ENCODE measurements at regions not wholly inside any gene's neighbourhood (a gene's known extent, or its start where the extent isn't known, plus 50 kb on each side); places are given as distances from the start of the nearest gene placed in this dataset.
A peak's percentile ranks its signal among the peaks of the same experiment; 100 is the strongest.

DNA sequence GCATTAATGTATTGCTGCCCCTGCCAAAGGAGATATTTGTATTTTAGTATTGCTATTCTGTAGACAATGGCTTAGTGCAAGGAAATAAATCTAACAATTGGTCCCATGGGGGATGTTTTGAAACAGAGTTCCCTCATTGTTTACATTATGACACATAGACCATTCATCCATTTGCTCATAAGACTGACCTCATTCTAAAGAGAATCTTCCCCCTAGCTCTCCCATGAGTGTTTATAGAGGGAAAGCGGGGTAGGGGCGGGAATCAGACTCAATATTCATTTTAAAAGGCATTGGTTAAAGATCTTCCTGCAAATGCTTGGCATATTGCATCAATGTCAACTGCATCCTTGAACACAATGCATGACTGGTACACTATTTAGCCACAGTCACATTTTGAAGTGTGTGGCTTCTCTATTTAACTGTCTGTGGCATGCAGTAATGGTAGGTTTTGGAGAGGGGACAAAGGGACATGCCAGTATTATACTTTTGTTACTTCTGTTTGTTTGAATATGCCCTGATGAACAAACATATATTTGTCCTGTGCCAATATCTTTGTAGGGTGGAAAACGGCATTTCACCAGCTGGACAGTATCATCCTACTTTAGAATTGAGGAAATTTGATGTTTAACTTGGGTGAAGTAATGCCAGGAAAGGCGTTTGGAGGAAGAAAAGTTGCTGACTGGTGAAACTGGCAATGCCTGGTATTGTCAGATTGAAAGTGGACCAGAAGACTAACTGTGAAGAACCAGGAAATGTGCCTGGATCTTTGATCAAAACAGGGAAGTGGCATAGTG is 84.1 kb upstream of the MEGF10 start:
- H3K9me3 ChIP-seq (ENCODE audit: severe bottlenecking): no peaks in the 10 kb centered on the region
- no peaks in the 10 kb centered on the region for H3K36me3 ChIP-seq (ENCODE audit: low read depth)
- peaks cover 33% of the 10 kb centered on the region for H3K4me1 ChIP-seq (ENCODE audit: insufficient read depth, poor library complexity, severe bottlenecking)
- no peaks in the 10 kb centered on the region for H3K27me3 ChIP-seq (ENCODE audit: insufficient read depth, poor library complexity, severe bottlenecking)
- H3K4me3 ChIP-seq (ENCODE audit: severe bottlenecking): no peak overlapping the region
- ATAC-seq (ENCODE audit: low read depth) (peak; percentile 93), DNase-seq (ENCODE audit: low spot score) (no peak)
- TF ChIP-seq, protein P1, sequence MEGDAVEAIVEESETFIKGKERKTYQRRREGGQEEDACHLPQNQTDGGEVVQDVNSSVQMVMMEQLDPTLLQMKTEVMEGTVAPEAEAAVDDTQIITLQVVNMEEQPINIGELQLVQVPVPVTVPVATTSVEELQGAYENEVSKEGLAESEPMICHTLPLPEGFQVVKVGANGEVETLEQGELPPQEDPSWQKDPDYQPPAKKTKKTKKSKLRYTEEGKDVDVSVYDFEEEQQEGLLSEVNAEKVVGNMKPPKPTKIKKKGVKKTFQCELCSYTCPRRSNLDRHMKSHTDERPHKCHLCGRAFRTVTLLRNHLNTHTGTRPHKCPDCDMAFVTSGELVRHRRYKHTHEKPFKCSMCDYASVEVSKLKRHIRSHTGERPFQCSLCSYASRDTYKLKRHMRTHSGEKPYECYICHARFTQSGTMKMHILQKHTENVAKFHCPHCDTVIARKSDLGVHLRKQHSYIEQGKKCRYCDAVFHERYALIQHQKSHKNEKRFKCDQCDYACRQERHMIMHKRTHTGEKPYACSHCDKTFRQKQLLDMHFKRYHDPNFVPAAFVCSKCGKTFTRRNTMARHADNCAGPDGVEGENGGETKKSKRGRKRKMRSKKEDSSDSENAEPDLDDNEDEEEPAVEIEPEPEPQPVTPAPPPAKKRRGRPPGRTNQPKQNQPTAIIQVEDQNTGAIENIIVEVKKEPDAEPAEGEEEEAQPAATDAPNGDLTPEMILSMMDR (IDR thresholded peaks at IDR 0.05; ENCODE audit: poor library complexity, severe bottlenecking): no peak
- no peak overlapping the region for H3K27ac ChIP-seq (ENCODE audit: poor library complexity, severe bottlenecking)

DNA sequence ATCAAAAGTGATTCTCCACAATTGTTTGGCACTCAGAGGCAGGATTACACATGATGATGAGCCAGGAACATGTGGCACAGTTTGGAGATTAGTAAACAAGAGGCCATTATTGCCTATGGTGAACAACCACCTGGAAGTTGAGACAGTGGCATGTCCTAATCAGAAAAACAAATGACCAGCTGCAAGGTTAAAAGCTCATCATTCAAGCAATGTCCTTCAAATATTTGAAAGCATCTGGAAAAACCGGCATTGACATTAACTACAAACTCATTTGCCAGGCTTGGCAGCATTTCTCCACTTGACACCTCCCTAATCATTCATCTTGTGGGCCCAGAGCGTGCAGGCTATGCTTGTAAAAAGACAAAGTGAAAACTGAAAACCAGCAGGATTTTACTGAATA is 80.6 kb upstream of the MEGF10 start:
- TF ChIP-seq, protein P1 (IDR thresholded peaks at IDR 0.05; ENCODE audit: poor library complexity, severe bottlenecking): no peak
- no peaks in the 10 kb centered on the region for H3K27me3 ChIP-seq (ENCODE audit: insufficient read depth, poor library complexity, severe bottlenecking)
- H3K27ac ChIP-seq (ENCODE audit: poor library complexity, severe bottlenecking): no peak overlapping the region
- peaks cover 18% of the 10 kb centered on the region for H3K4me1 ChIP-seq (ENCODE audit: insufficient read depth, poor library complexity, severe bottlenecking)
- ATAC-seq (ENCODE audit: low read depth) (no peak), DNase-seq (ENCODE audit: low spot score) (no peak)
- H3K9me3 ChIP-seq (ENCODE audit: severe bottlenecking): no peaks in the 10 kb centered on the region
- H3K36me3 ChIP-seq (ENCODE audit: low read depth): no peaks in the 10 kb centered on the region
- H3K4me3 ChIP-seq (ENCODE audit: severe bottlenecking): no peak overlapping the region

DNA sequence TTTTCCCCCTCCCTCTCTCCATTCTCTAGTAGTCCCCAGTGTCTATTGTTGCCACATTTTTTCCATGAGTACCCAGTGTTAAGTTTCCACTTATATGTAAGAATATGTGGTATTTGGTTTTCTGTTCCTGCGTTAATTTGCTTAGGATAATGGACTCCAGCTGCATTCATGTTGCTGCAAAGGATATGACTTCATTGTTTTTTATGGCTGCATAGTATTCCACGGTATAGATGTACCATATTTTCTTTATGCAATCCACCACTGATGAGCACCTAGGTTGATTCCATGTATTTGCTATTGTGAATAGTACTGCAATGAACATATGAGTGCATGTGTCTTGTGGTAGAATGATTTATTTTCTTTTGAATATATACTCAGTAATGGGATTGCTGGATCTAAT is 77.4 kb upstream of the MEGF10 start:
- Histone ChIP-seq H3K27ac (ENCODE audit: poor library complexity, severe bottlenecking) (no peak overlapping the region), H3K27me3 (ENCODE audit: insufficient read depth, poor library complexity, severe bottlenecking) (no peaks in the 10 kb centered on the region), H3K9me3 (ENCODE audit: severe bottlenecking) (no peaks in the 10 kb centered on the region), H3K4me3 (ENCODE audit: severe bottlenecking) (no peak overlapping the region), H3K36me3 (ENCODE audit: low read depth) (no peaks in the 10 kb centered on the region), H3K4me1 (ENCODE audit: insufficient read depth, poor library complexity, severe bottlenecking) (no peaks in the 10 kb centered on the region)
- ATAC-seq (ENCODE audit: low read depth) (no peak), DNase-seq (ENCODE audit: low spot score) (no peak)
- TF ChIP-seq, protein P1 (IDR thresholded peaks at IDR 0.05; ENCODE audit: poor library complexity, severe bottlenecking): no peak

DNA sequence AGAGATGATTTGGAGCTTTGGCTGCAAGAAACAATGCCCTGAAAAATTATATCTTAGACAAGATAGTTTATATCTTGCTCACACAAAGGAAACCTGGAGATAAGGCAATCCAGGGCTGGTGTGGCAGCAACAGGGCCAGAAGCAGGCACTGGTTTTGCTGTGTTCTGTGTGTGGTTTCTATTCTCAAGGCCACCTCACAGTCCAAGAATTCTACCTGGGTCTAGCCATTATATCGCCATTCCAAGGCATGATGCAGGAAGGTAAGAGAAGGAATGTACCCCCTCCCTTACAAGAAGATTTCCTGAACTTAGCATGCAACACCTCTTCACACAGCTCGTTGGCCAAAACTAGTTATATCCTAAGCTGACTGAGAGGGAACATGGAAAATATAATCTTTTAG is 74.5 kb upstream of the MEGF10 start:
- Histone ChIP-seq H3K4me3 (ENCODE audit: severe bottlenecking) (no peak overlapping the region), H3K4me1 (ENCODE audit: insufficient read depth, poor library complexity, severe bottlenecking) (no peaks in the 10 kb centered on the region), H3K9me3 (ENCODE audit: severe bottlenecking) (no peaks in the 10 kb centered on the region), H3K36me3 (ENCODE audit: low read depth) (no peaks in the 10 kb centered on the region), H3K27ac (ENCODE audit: poor library complexity, severe bottlenecking) (no peak overlapping the region), H3K27me3 (ENCODE audit: insufficient read depth, poor library complexity, severe bottlenecking) (no peaks in the 10 kb centered on the region)
- ATAC-seq (ENCODE audit: low read depth): peak; percentile 60; the same call in 2 of the 3 replicates
- no peak for DNase-seq (ENCODE audit: low spot score)
- TF ChIP-seq, protein P1 (IDR thresholded peaks at IDR 0.05; ENCODE audit: poor library complexity, severe bottlenecking): no peak

Measured in RWPE2 (cell line).